ENCODE measurements at regions not wholly inside any gene's neighbourhood (a gene's known extent, or its start where the extent isn't known, plus 50 kb on each side); places are given as distances from the start of the nearest gene placed in this dataset.

DNA sequence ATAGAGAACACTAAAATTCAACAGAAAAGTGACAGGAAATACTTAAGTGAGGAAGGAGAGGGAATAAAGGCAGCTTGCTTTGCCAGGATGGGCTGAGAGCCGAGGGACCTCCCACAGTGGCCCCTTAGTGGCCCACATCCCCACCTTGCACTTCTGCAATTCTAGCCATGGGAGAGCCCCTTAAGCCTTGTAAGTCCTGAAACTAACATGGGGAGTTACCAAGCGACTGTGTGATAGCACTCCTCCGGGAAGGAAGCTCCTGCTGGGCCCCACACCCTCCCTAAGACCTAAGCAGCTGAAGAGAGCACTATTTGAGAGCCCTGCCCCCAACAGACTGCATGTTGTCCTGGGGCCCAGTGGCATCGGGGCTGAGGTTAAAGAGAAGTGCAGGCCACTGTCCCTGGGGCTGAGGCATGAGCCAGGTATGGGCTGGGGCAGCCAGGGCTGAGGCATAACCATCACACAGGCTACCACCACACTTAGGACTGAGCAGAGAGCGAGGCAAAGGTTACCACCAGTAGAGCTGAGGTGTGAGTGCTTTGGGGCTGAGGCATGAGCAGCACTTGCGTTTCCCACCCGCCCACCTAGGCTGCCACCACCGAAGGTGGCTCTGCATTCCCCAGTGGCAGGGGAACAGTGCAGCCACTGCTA, 301.8 kb upstream of the TRPC7 start:
- no peak for DNase-seq
- in situ Hi-C loops (cut with HindIII; ENCODE audit: low pct_ligation_motif_present, low pct_unique_long_range_greater_than_20kb, low sequenced_read_pairs), result no loop called here

DNA sequence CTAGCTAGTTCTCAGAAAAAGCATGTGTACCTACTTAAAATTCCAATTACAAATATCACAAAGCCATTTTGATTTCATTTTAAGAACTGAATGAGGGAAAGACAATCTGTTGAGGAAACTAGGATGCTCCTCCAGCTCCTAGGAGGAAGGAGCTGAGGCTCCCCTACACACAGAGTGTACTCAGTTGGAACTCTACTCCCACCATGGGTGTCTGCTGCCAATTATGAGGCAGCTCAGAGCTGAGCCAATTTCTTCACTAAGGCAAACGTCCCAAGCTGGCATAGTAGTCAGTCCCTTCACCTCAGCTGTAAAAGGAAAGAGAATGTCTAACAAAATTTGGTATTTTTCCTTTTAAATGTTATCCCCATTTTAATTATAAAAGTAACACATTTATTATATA, 300.0 kb upstream of the TRPC7 start:
- DNase-seq, result no peak
- in situ Hi-C loops (cut with HindIII; ENCODE audit: low pct_ligation_motif_present, low pct_unique_long_range_greater_than_20kb, low sequenced_read_pairs), result no loop called here

DNA sequence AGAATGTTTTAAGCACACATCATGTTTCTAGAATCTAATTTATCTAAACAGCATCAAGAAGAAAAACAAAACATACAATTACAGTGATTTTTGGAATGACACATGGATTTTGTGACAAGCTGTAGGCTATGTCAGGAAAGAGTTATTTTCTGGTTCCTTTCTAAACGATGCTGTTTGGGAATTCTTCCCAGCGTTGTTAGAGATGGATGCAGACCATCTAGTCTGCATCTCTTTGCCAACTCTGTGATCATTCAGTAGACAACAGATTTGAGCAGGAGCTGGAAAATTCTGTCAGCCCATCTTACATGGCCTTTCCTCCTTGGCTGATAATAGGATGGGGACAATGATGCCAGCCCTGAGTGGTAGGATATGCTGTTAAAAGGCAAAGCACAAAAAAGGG, 295.7 kb upstream of the TRPC7 start:
- in situ Hi-C loops (cut with HindIII; ENCODE audit: low pct_ligation_motif_present, low pct_unique_long_range_greater_than_20kb, low sequenced_read_pairs), result no loop called here
- DNase-seq, result no peak

DNA sequence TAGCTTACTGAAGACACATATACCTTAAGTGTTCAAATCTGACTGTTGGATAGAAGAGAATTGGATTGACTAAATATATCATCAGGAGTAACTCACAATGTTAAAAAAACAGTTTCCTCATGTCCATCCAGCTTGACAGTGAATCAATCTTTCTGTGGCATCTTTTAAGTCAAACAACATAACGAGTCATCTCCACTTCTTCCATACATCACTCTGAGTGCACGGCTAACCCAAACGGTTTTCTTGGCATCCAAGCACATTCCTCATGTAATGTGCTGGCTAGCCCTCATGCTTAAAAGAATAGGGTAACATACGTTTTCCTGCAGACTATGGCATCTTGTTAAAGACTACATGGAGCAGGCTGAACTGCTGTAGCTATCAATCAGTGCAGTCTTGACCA, 291.5 kb upstream of the TRPC7 start:
- DNase-seq, result no peak
- in situ Hi-C loops (cut with HindIII; ENCODE audit: low pct_ligation_motif_present, low pct_unique_long_range_greater_than_20kb, low sequenced_read_pairs), result no loop called here

DNA sequence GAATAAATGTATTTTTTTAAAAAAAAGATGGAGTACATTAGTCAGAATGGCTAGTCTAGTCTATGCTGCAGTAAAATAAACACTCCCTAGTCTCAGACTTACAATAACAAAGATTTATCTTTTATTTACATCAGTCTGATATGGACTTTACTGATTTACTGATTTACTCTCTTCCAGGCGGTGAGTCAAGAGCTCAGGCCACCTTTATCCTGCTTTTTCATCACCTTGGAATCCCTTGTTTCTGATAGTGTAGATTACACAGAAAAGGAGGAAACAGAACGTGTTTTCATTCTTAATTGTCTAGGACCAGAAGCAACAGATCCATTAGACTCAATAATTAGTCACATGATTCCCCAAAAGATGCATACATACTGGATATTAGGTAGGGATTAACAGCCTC, 290.1 kb upstream of the TRPC7 start:
- in situ Hi-C loops (cut with HindIII; ENCODE audit: low pct_ligation_motif_present, low pct_unique_long_range_greater_than_20kb, low sequenced_read_pairs), result no loop called here
- no peak for DNase-seq

DNA sequence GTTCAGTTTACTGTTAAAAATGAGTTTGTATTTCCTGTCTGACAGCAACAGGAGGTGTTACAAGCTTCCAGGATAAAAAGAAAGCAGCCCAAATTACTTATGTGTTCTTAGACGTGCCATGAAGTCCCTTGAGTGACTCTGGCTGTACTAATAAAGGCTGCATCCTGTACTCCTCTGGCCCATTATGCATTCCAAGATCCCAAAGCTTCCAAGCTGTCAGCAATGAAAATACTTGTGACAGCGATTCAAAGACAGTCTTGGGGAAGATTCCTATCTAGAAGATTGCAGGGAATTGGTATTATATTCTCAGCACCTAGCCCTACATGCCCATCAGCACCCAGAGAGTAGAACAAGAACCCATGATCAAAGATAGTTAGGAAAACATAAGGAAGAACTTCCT, 281.6 kb upstream of the TRPC7 start:
- DNase-seq, result no peak
- in situ Hi-C loops (cut with HindIII; ENCODE audit: low pct_ligation_motif_present, low pct_unique_long_range_greater_than_20kb, low sequenced_read_pairs), result no loop called here

DNA sequence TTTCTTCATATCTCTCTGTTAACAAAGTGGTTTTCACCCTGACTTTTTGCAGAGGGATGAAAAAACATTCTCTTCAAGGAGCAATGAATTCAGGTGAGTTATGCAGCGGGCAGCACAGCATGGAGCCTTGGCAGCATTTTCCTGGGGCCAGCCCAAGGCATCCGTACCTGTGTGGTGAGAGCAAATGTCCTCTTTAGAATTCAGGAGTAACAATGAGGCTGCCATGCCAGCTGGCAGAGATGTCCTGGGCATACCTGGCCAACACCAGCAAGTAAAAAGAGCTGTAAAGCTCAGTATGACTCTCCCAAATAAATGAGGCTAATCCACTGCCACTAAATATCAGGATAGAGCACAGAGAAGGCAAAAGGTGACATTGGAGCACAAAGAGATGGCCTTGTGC, 277.6 kb upstream of the TRPC7 start:
- in situ Hi-C loops (cut with HindIII; ENCODE audit: low pct_ligation_motif_present, low pct_unique_long_range_greater_than_20kb, low sequenced_read_pairs), result no loop called here
- no peak for DNase-seq

DNA sequence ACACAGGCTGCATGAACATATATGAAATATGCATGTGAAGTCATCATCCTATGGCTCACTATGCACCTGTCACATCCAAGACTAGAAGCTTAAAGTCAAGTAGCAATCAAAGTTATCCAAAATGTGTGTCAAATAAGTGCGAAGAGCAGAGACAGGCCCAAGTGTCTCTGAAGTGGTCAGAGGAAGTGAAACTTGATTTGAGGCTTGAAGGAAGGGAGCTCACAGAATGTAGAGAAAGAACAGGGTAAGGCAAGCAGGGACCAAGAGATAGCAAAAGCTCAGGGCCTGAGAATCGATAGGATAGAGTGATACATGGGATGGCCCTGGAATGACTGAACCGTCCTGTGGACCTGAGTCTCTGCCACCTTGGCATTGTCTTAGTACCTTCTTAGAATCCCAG, 274.3 kb upstream of the TRPC7 start:
- no peak for DNase-seq
- in situ Hi-C loops (cut with HindIII; ENCODE audit: low pct_ligation_motif_present, low pct_unique_long_range_greater_than_20kb, low sequenced_read_pairs), result no loop called here

DNA sequence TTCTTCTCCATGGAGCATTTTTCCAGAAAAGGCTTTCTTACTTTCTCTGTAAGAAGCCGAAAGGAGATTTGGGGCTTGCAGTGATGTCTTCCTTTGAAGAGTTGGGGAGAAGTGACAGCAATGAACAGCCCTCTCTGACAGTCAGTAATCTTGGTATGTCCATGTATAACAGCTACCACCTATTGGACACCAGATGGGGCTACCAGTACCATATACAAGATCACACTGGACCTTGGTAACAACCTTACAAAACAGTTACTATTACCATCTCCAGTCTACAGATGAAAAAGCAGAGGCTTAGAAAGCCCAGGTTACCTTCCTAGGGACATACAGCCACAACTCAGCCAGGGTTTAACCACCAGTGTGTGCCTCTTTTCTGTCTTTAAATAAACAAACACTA, 272.7 kb upstream of the TRPC7 start:
- DNase-seq, result no peak
- in situ Hi-C loops (cut with HindIII; ENCODE audit: low pct_ligation_motif_present, low pct_unique_long_range_greater_than_20kb, low sequenced_read_pairs), result no loop called here

DNA sequence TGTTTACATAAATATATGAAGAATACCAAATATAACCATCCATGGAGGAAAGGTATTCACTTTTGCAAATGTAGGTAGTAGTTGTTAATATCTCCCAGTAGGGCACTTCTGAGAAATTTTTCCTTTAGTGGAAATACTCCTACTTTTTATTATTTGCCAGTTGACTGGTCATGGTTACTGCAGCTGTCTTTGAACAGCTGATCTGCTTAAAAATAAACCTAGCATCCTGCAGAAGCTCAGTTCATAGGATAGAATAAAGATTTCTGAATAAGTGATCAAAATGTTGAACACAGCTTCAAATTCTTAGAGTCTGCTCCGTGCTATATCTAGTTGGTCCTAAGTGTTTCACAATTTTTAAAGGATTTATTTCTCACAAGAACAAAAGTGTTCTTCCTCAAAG, 270.7 kb upstream of the TRPC7 start:
- in situ Hi-C loops (cut with HindIII; ENCODE audit: low pct_ligation_motif_present, low pct_unique_long_range_greater_than_20kb, low sequenced_read_pairs), result no loop called here

DNA sequence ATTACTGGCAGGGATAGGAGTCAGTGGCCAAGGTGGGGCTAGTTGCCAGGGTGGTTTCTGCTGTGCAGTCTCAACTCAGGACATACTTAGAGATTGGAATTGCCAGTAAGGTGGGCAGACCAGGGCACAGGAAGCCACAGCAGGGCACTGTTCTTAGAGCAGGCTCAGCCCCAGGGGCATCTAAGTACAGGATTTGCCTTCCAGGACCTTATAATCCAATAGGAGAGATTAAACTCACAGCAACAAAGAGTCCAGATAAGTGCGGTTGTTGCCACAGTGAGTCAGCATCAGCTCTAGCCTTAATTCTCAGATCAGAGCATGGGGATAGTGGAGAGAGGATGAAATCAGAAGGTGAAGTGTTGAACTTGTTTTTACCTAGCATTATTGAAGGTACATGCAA, 265.8 kb upstream of the TRPC7 start:
- DNase-seq, result no peak
- in situ Hi-C loops (cut with HindIII; ENCODE audit: low pct_ligation_motif_present, low pct_unique_long_range_greater_than_20kb, low sequenced_read_pairs), result no loop called here

More for the DNA sequence above, 270.7 kb upstream of the TRPC7 start:
- no peak for DNase-seq

DNA sequence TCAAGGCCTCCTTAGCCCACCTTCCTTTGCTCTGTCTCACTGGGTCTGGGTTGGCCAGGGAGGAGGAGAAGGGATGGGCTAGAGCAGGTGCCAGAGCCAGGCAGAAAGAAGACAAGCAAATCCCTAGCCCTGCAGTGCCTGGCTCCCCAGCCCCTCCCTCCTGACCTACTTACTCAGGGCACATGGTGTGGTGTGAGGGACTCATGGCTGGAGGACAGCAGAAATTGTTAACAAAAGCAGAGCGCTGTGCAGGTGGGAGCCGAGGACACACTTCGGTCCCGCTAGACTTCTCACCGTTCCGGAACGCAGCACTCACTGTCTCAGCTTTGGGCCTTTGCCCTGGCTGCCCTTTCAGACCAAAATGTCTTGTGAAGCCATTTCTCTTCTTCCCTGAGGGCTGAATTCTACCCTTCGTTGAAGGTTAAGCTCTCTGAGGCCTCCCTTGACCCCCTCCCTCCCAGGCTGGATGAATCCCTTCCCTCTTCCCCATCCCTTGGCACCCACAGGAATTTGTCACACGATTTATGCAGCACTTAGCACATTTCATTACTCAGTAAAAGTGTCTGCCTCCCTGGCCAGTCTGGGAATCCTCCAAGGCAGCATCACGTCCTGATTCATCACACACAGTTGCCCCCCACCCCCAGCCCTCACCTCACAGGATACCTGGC, 263.9 kb upstream of the TRPC7 start:
- DNase-seq, result no peak
- in situ Hi-C loops (cut with HindIII; ENCODE audit: low pct_ligation_motif_present, low pct_unique_long_range_greater_than_20kb, low sequenced_read_pairs), result no loop called here

DNA sequence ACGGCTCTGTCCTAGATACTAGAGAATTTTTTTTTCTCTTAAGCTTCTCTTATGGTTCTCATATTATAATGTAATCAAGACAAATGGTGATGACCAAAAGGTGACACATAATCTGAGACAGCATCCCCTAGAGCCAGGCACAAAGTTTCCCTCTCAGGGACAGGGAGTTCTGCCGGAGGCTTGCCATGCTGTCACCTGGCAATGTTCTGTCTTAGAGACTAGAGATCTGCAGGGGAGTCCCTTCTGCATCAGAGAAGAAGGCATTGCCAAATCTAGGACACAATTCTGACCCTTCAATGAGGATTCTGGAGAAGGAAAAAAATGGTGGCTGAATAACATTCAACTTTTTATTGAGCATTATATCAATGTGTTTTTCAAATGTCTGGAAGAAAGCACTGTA, 261.2 kb upstream of the TRPC7 start:
- in situ Hi-C loops (cut with HindIII; ENCODE audit: low pct_ligation_motif_present, low pct_unique_long_range_greater_than_20kb, low sequenced_read_pairs), result no loop called here
- DNase-seq, result no peak

DNA sequence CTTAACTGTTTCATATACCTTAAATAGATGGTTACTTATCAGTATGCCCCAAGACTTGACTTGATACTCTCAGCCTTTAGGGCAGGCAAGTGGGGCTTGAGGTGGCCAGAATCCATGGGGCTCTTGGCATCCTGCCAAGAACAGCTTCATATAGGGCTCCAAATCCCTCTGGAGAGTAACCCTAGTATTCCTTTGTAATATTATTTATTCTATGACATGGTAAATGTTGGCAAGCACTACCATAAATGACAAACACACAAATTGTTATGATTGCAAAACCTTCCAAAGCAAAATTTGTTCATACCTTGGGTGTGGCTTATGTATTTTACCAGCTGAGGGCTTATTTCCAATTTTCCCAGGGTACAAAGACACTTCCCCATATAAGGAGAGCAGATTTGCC, 257.4 kb upstream of the TRPC7 start:
- DNase-seq, result no peak
- in situ Hi-C loops (cut with HindIII; ENCODE audit: low pct_ligation_motif_present, low pct_unique_long_range_greater_than_20kb, low sequenced_read_pairs), result no loop called here

DNA sequence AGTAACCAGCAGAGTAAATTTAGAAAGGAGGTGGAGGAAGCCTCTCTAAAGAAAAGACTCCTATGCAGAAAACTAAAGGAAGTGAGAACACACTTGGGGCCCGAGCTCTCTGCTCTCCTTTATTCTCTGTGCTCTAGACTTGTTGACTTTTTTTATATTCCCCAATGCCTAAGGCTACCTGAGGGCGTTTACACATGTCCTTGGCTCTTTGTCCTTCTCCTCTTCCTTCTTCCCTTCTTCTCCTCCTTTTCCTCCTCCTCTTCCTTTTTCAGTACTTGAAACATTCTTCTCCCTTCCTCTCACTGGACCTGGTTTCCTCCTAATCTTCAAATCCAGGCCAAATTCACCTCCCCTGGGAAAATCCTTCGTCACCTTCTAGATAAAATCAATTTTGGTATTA, 256.4 kb upstream of the TRPC7 start:
- DNase-seq, result no peak
- in situ Hi-C loops (cut with HindIII; ENCODE audit: low pct_ligation_motif_present, low pct_unique_long_range_greater_than_20kb, low sequenced_read_pairs), result no loop called here

DNA sequence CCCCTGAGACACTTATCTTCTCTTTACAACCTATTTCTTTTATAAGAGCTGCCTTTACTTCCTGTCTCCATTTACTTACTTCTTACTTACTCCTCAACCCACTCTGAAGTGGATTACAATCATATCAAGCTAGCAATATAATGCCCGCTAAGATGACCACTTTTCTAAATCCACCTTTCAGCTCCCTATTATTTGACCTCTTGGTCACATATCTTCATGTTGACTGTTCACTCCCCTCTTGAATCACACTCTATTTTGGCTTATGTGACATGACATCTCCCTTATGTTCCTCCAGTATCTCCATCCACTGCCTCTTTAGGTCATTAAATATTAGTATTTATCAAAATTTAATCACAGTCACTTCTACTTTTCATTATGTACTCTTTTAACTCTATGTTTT, 255.3 kb upstream of the TRPC7 start:
- in situ Hi-C loops (cut with HindIII; ENCODE audit: low pct_ligation_motif_present, low pct_unique_long_range_greater_than_20kb, low sequenced_read_pairs), result no loop called here
- DNase-seq, result no peak

DNA sequence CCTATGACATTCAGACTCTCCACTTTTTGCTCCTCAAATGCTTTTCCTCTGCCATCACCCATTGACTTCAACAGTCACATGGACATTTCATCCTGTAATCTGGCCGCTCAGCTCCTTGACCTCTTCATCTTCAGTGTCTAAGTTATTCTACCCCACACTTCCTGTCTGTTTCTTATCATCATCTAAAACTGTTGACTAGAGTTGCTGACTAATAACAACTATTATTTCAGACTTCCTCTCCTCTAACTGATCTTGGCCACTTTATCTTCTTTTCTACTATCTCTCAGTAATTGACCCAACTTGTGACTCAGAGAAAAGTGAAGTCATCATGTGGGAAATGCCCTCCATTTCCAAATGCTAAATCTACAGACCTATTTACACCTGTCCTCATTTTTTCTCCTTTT, 254.7 kb upstream of the TRPC7 start:
- no peak for DNase-seq
- in situ Hi-C loops (cut with HindIII; ENCODE audit: low pct_ligation_motif_present, low pct_unique_long_range_greater_than_20kb, low sequenced_read_pairs), result no loop called here

DNA sequence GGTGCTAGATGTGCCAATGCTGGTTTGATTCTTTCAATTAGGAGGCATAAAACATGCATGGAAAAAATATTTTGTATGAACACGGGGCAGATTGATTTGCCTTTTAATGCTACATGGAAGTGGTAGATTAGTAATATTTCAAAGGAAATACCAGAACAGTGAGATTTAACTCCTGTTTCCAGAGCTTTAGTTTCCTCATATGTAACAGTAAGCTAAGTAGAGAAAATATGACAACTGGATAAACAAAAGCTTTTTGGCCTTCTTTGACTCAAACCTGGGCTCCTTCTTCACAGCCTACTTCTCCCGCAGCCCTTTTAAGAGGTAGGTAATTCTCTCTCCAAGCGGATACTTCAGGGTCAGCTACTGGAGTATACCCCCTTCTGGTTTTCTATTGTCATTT, 254.2 kb upstream of the TRPC7 start:
- in situ Hi-C loops (cut with HindIII; ENCODE audit: low pct_ligation_motif_present, low pct_unique_long_range_greater_than_20kb, low sequenced_read_pairs), result no loop called here
- DNase-seq, result no peak

DNA sequence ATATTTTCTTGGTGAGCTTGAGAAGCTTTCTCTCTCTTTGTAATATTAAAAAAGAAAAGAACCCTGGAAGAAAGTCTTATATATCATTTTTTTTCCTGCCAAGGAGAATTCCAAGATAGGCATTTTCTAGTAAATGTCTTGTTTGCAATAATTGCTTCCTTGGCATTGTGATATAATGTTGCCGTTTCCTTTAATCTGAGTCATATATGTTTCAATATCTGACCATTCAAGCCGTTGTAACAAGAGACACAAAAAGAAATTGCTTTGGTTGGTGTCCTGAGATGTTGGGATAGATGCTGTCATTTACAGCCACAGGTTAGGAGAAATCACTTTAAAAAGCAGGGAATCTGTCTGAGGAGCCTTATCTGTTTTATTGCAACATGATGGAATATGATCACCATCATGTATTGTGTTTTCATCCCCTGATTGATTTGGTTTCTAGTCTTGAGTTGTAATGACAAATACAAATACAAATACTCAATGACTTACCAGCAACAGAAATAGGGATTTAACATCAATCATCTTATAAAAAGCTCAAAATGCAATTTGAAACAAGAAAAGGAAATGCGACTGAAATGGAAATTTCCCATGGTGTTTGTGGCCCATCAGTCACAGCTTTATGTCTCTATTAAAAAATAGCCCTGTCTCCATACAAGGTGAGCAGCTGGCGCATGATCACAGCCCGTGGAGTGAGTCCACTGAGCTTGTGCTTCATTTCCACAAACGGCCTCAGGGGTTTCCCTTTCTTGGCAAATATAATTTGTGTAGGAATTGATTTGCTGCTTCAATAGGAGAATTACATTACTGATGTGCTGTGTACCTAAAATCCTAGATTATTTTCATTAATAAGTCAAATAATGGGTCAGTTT, 250.1 kb upstream of the TRPC7 start:
- in situ Hi-C loops (cut with HindIII; ENCODE audit: low pct_ligation_motif_present, low pct_unique_long_range_greater_than_20kb, low sequenced_read_pairs), result no loop called here
- DNase-seq, result no peak

DNA sequence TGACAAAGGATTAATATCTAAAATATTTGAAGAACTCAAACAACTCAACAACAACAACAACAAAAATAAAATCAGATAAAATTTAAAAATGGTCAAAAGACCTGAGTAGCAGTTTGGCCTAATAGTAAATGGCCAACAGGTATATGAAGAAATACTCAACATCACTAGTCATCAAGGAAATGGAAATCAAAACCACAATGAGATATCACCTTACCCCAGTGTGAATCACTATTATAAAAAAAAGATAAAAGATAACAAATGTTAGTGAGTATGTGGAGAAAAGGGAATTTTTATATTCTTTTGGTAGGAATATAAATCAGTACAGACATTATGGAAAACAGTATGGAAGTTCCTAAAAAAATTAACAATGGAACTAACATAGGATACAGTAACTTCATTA, 247.9 kb upstream of the TRPC7 start:
- in situ Hi-C loops (cut with HindIII; ENCODE audit: low pct_ligation_motif_present, low pct_unique_long_range_greater_than_20kb, low sequenced_read_pairs), result no loop called here
- DNase-seq, result no peak
